H9 (cell line): ENCODE measurements at regions not wholly inside any gene's neighbourhood (a gene's known extent, or its start where the extent isn't known, plus 50 kb on each side); places are given as distances from the start of the nearest gene placed in this dataset.

Experiments
- DNase-seq: peaks from one replicate; pipeline ENCODE4 v3.0.0-alpha.2; 2017
- H2AFZ ChIP-seq: one replicate; pipeline ENCODE4 v1.6.1; 2013; ENCODE audit warnings: mild to moderate bottlenecking, low read length, control low read depth, moderate library complexity
- H2AK5ac ChIP-seq: 2 replicates; pipeline ENCODE4 v1.6.1; 2013; ENCODE audit warnings: low read length, control low read depth, mixed read lengths; ENCODE audit not compliant: insufficient read length
- H2BK120ac ChIP-seq: one replicate; pipeline ENCODE4 v1.6.1; 2013; ENCODE audit warnings: low read depth, mild to moderate bottlenecking, low read length, control low read depth, inconsistent platforms; ENCODE audit not compliant: poor library complexity, severe bottlenecking
- H2BK12ac ChIP-seq: 2 replicates; pipeline ENCODE4 v1.6.1; 2013; ENCODE audit warnings: low read length, control low read depth, mixed read lengths, low read depth; ENCODE audit not compliant: insufficient read length
- H2BK15ac ChIP-seq: 2 replicates; pipeline ENCODE4 v1.6.1; 2013; ENCODE audit warnings: low read depth, low read length, control low read depth
- H2BK20ac ChIP-seq: one replicate; pipeline ENCODE4 v1.6.1; 2013; ENCODE audit warnings: low read depth, mild to moderate bottlenecking, low read length, control low read depth, inconsistent platforms; ENCODE audit not compliant: poor library complexity, severe bottlenecking
- H2BK5ac ChIP-seq: 2 replicates; pipeline ENCODE4 v1.6.1; 2013; ENCODE audit warnings: low read length, control low read depth, mixed read lengths; ENCODE audit not compliant: insufficient read length
- H3K14ac ChIP-seq: 2 replicates; pipeline ENCODE4 v1.6.1; 2013; ENCODE audit warnings: low read length, control low read depth; ENCODE audit not compliant: insufficient read depth
- H3K18ac ChIP-seq: 2 replicates; pipeline ENCODE4 v1.6.1; 2013; ENCODE audit warnings: low read depth, mild to moderate bottlenecking, mixed read lengths, low read length, control low read depth; ENCODE audit not compliant: insufficient read length
- H3K23ac ChIP-seq: 2 replicates; pipeline ENCODE4 v1.6.1; 2013; ENCODE audit warnings: low read length, control low read depth, mixed read lengths, low read depth; ENCODE audit not compliant: insufficient read length
- H3K23me2 ChIP-seq: 2 replicates; pipeline ENCODE4 v1.6.1; 2013; ENCODE audit warnings: low read depth, mild to moderate bottlenecking, mixed read lengths, low read length, control low read depth; ENCODE audit not compliant: insufficient read length, poor library complexity, severe bottlenecking
- H3K27ac ChIP-seq: 2 replicates; pipeline ENCODE4 v1.5.1; 2013; ENCODE audit warnings: low read length, control low read depth, mixed read lengths, low read depth; ENCODE audit not compliant: insufficient read length
- H3K27me3 ChIP-seq: 2 replicates; pipeline ENCODE4 v1.6.1; 2013; ENCODE audit warnings: low read length, control low read depth, inconsistent platforms; ENCODE audit not compliant: insufficient read depth
- H3K4ac ChIP-seq: 2 replicates; pipeline ENCODE4 v1.6.1; 2013; ENCODE audit warnings: low read depth, mild to moderate bottlenecking, control low read depth, inconsistent platforms, low read length, moderate library complexity
- H3K4me1 ChIP-seq: 2 replicates; pipeline ENCODE4 v1.6.1; 2013; ENCODE audit warnings: low read length, control low read depth, inconsistent platforms; ENCODE audit not compliant: insufficient read depth
- H3K4me2 ChIP-seq: 2 replicates; pipeline ENCODE4 v1.6.1; 2013; ENCODE audit warnings: low read length, control low read depth, mixed read lengths; ENCODE audit not compliant: insufficient read length, insufficient read depth
- H3K56ac ChIP-seq: 2 replicates; pipeline ENCODE4 v1.6.1; 2013; ENCODE audit warnings: low read depth, mild to moderate bottlenecking, mixed read lengths, low read length, control low read depth; ENCODE audit not compliant: insufficient read length
- H3K79me1 ChIP-seq: 2 replicates; pipeline ENCODE4 v1.6.1; 2013; ENCODE audit warnings: low read depth, mild to moderate bottlenecking, moderate library complexity, low read length, control low read depth, inconsistent platforms; ENCODE audit not compliant: insufficient read depth, poor library complexity, severe bottlenecking
- H3K79me2 ChIP-seq: 2 replicates; pipeline ENCODE4 v1.6.1; 2013; ENCODE audit warnings: low read length, control low read depth, inconsistent platforms; ENCODE audit not compliant: insufficient read depth
- H3K9ac ChIP-seq: 2 replicates; pipeline ENCODE4 v1.6.1; 2013; ENCODE audit warnings: low read length, control low read depth, mixed read lengths; ENCODE audit not compliant: insufficient read length; ENCODE audit errors: extremely low read depth
- H3K9me3 ChIP-seq: one replicate; pipeline ENCODE4 v1.6.1; 2013; ENCODE audit warnings: low read depth, low read length, inconsistent platforms; ENCODE audit not compliant: control insufficient read depth
- H3T11ph ChIP-seq: one replicate; pipeline ENCODE4 v1.6.1; 2013; ENCODE audit warnings: mild to moderate bottlenecking, low read length, control low read depth, inconsistent platforms
- H4K20me1 ChIP-seq: one replicate; pipeline ENCODE4 v1.6.1; 2013; ENCODE audit not compliant: control insufficient read depth, insufficient read length, insufficient read depth
- H4K5ac ChIP-seq: 2 replicates; pipeline ENCODE4 v1.6.1; 2013; ENCODE audit warnings: low read depth, mild to moderate bottlenecking, mixed read lengths, low read length, control low read depth; ENCODE audit not compliant: insufficient read length
- H4K8ac ChIP-seq: replicated peaks from 2 replicates; pipeline ENCODE4 v1.6.1; 2013; ENCODE audit warnings: low read length, control low read depth, mixed read lengths, low read depth; ENCODE audit not compliant: insufficient read length
- H4K91ac ChIP-seq: 2 replicates; pipeline ENCODE4 v1.6.1; 2013; ENCODE audit warnings: low read depth, mild to moderate bottlenecking, moderate library complexity, mixed read lengths, low read length, control low read depth; ENCODE audit not compliant: insufficient read length
- H3K27ac Mint-ChIP-seq, 3 experiments: 2 replicates in 2 of 3; 3 replicates in 1 of 3; pipeline ENCODE4 v1.8.0; 2020 to 2021; ENCODE audit warnings: mixed read lengths in 3 of 3, mild to moderate bottlenecking in 1 of 3, moderate library complexity in 1 of 3
- H3K27me3 Mint-ChIP-seq: 2 replicates; pipeline ENCODE4 v1.8.0; 2021; ENCODE audit warnings: low read depth, mild to moderate bottlenecking, moderate library complexity, mixed read lengths
- H3K36me3 Mint-ChIP-seq, 3 experiments: 2 replicates in 2 of 3; 3 replicates in 1 of 3; pipeline ENCODE4 v1.8.0; 2020 to 2021; ENCODE audit warnings: low read depth in 3 of 3, mixed read lengths in 3 of 3; ENCODE audit not compliant: insufficient read depth in 1 of 3
- H3K4me1 Mint-ChIP-seq, 2 experiments: 2 replicates each; pipeline ENCODE4 v1.8.0; 2020; ENCODE audit warnings: mixed read lengths in 2 of 2
- H3K4me3 Mint-ChIP-seq, 2 experiments: 2 replicates in 1 of 2; 3 replicates in 1 of 2; pipeline ENCODE4 v1.8.0; 2020 to 2021; ENCODE audit warnings: mild to moderate bottlenecking in 2 of 2, mixed read lengths in 2 of 2, moderate library complexity in 1 of 2
- H3K9me3 Mint-ChIP-seq, 2 experiments: 2 replicates in 1 of 2; 3 replicates in 1 of 2; pipeline ENCODE4 v1.8.0; 2020; ENCODE audit warnings: mild to moderate bottlenecking in 2 of 2, mixed read lengths in 2 of 2, moderate library complexity in 1 of 2
- WGBS: extraction: QIAGEN DNeasy Blood & Tissue Kit; methylation state at CpG from one replicate; pipeline ENCODE4 v1.1.7; 2013; ENCODE audit warnings: missing lambda C conversion rate, low lambda C conversion rate, mixed read lengths; ENCODE audit not compliant: insufficient read length; ENCODE audit errors: extremely low coverage; 5-methylcytosine and 5-hydroxymethylcytosine counted together
- TF ChIP-seq, protein P1 (sequence below): fragments of 200-600 bp; sonication (generic); conservative IDR thresholded peaks from 3 replicates; pipeline ENCODE4 v1.8.0; 2021; ENCODE audit warnings: antibody characterized with exemption, mild to moderate bottlenecking

DNA sequence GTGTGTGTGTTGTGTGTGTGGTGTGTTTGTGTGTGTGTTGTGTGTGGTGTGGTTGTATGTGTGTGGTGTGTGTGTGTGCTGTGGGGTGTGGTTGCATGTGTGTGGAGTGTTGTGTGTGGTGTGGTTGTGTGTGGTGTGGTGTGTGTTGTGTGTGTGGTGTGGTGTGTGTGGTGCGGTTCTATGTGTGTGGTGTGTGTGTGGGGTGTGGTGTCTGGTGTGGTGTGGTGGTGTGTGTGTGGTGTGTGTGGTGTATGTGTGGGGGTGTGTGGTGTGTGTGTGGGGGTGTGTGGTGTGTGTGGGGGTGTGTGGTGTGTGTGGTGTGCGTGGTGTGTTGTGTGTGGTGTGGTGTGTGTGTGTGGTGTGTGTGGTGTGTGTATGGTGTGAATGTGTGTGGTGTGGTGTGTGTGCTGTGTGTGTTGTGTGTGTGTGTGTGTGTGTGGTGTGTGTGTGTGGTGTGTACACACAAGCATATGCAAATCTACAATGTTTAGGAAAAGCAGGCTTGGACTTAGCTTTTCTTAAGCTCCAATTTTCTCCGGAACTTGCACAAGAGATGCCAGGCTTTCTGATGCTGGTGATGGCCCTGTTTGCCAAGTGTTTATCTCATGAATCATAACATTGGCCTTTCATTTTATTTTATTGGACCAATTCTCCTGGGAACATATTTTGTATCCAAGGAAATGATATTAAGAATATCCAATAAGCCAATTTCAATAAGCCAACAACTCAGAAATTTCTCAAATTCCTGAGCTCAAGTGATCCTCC is 148.7 kb downstream of the SPATA18 start:
- peaks cover 3% of the 10 kb centered on the region for H4K20me1 ChIP-seq
- peaks cover 0 to 3% of the 10 kb centered on the region in 2 experiments; a peak in 2 of 5 replicates for H3K9me3 Mint-ChIP-seq
- H3K23ac ChIP-seq: no peak overlapping the region
- H3K27ac Mint-ChIP-seq: no peak overlapping the region
- WGBS: no CpG with 5 or more reads among the region's 3 CpGs
- no peaks in the 10 kb centered on the region for H3K79me1 ChIP-seq
- no peaks in the 10 kb centered on the region for H3K9me3 ChIP-seq
- H3K79me2 ChIP-seq: no peaks in the 10 kb centered on the region
- peak overlapping the region; percentile 0 for H3K18ac ChIP-seq
- no peak overlapping the region for H3K56ac ChIP-seq
- H2AFZ ChIP-seq: no peak overlapping the region
- no peaks in the 10 kb centered on the region for H3K23me2 ChIP-seq
- no peaks in the 10 kb centered on the region; the same call in 1 of the 2 replicates for H3K27me3 Mint-ChIP-seq
- H2AK5ac ChIP-seq: no peak overlapping the region
- H2BK15ac ChIP-seq: no peak overlapping the region
- no peak overlapping the region for H2BK12ac ChIP-seq
- no peak overlapping the region for H2BK5ac ChIP-seq
- H2BK20ac ChIP-seq: no peak overlapping the region
- H3K14ac ChIP-seq: no peak overlapping the region
- H3K4me1 ChIP-seq: peaks cover 6% of the 10 kb centered on the region; the same call in 1 of the 2 replicates
- H4K5ac ChIP-seq: no peak overlapping the region
- H2BK120ac ChIP-seq: no peak overlapping the region
- no peak overlapping the region for H3T11ph ChIP-seq
- DNase-seq: no peak
- peak overlapping the region in 1 of 2 experiments; percentile 50; a peak in 2 of 5 replicates for H3K4me3 Mint-ChIP-seq
- H4K91ac ChIP-seq: no peak overlapping the region
- H3K4ac ChIP-seq: no peak overlapping the region
- H3K9ac ChIP-seq: no peak overlapping the region
- H3K4me2 ChIP-seq: no peak overlapping the region
- no peaks in the 10 kb centered on the region; a peak in 1 of 7 replicates for H3K36me3 Mint-ChIP-seq
- no peaks in the 10 kb centered on the region for H3K27me3 ChIP-seq
- H3K4me1 Mint-ChIP-seq: peaks cover 36 to 38% of the 10 kb centered on the region in 2 experiments
- TF ChIP-seq, protein P1, sequence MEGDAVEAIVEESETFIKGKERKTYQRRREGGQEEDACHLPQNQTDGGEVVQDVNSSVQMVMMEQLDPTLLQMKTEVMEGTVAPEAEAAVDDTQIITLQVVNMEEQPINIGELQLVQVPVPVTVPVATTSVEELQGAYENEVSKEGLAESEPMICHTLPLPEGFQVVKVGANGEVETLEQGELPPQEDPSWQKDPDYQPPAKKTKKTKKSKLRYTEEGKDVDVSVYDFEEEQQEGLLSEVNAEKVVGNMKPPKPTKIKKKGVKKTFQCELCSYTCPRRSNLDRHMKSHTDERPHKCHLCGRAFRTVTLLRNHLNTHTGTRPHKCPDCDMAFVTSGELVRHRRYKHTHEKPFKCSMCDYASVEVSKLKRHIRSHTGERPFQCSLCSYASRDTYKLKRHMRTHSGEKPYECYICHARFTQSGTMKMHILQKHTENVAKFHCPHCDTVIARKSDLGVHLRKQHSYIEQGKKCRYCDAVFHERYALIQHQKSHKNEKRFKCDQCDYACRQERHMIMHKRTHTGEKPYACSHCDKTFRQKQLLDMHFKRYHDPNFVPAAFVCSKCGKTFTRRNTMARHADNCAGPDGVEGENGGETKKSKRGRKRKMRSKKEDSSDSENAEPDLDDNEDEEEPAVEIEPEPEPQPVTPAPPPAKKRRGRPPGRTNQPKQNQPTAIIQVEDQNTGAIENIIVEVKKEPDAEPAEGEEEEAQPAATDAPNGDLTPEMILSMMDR: no peak
- H3K27ac ChIP-seq: no peak overlapping the region
- H4K8ac ChIP-seq: peak overlapping the region; percentile 13
